H9 (cell line): ENCODE measurements at regions not wholly inside any gene's neighbourhood (a gene's known extent, or its start where the extent isn't known, plus 50 kb on each side); places are given as distances from the start of the nearest gene placed in this dataset.

ENCODE experiments used
- DNase-seq: peaks from one replicate; pipeline ENCODE4 v3.0.0-alpha.2; 2017
- H2AFZ ChIP-seq: one replicate; pipeline ENCODE4 v1.6.1; 2013; ENCODE audit warnings: mild to moderate bottlenecking, low read length, control low read depth, moderate library complexity
- H2AK5ac ChIP-seq: 2 replicates; pipeline ENCODE4 v1.6.1; 2013; ENCODE audit warnings: low read length, control low read depth, mixed read lengths; ENCODE audit not compliant: insufficient read length
- H2BK120ac ChIP-seq: one replicate; pipeline ENCODE4 v1.6.1; 2013; ENCODE audit warnings: low read depth, mild to moderate bottlenecking, low read length, control low read depth, inconsistent platforms; ENCODE audit not compliant: poor library complexity, severe bottlenecking
- H2BK12ac ChIP-seq: 2 replicates; pipeline ENCODE4 v1.6.1; 2013; ENCODE audit warnings: low read length, control low read depth, mixed read lengths, low read depth; ENCODE audit not compliant: insufficient read length
- H2BK15ac ChIP-seq: 2 replicates; pipeline ENCODE4 v1.6.1; 2013; ENCODE audit warnings: low read depth, low read length, control low read depth
- H2BK20ac ChIP-seq: one replicate; pipeline ENCODE4 v1.6.1; 2013; ENCODE audit warnings: low read depth, mild to moderate bottlenecking, low read length, control low read depth, inconsistent platforms; ENCODE audit not compliant: poor library complexity, severe bottlenecking
- H2BK5ac ChIP-seq: 2 replicates; pipeline ENCODE4 v1.6.1; 2013; ENCODE audit warnings: low read length, control low read depth, mixed read lengths; ENCODE audit not compliant: insufficient read length
- H3K14ac ChIP-seq: 2 replicates; pipeline ENCODE4 v1.6.1; 2013; ENCODE audit warnings: low read length, control low read depth; ENCODE audit not compliant: insufficient read depth
- H3K18ac ChIP-seq: 2 replicates; pipeline ENCODE4 v1.6.1; 2013; ENCODE audit warnings: low read depth, mild to moderate bottlenecking, mixed read lengths, low read length, control low read depth; ENCODE audit not compliant: insufficient read length
- H3K23ac ChIP-seq: 2 replicates; pipeline ENCODE4 v1.6.1; 2013; ENCODE audit warnings: low read length, control low read depth, mixed read lengths, low read depth; ENCODE audit not compliant: insufficient read length
- H3K23me2 ChIP-seq: 2 replicates; pipeline ENCODE4 v1.6.1; 2013; ENCODE audit warnings: low read depth, mild to moderate bottlenecking, mixed read lengths, low read length, control low read depth; ENCODE audit not compliant: insufficient read length, poor library complexity, severe bottlenecking
- H3K27ac ChIP-seq: 2 replicates; pipeline ENCODE4 v1.5.1; 2013; ENCODE audit warnings: low read length, control low read depth, mixed read lengths, low read depth; ENCODE audit not compliant: insufficient read length
- H3K27me3 ChIP-seq: 2 replicates; pipeline ENCODE4 v1.6.1; 2013; ENCODE audit warnings: low read length, control low read depth, inconsistent platforms; ENCODE audit not compliant: insufficient read depth
- H3K4ac ChIP-seq: 2 replicates; pipeline ENCODE4 v1.6.1; 2013; ENCODE audit warnings: low read depth, mild to moderate bottlenecking, control low read depth, inconsistent platforms, low read length, moderate library complexity
- H3K4me1 ChIP-seq: 2 replicates; pipeline ENCODE4 v1.6.1; 2013; ENCODE audit warnings: low read length, control low read depth, inconsistent platforms; ENCODE audit not compliant: insufficient read depth
- H3K4me2 ChIP-seq: 2 replicates; pipeline ENCODE4 v1.6.1; 2013; ENCODE audit warnings: low read length, control low read depth, mixed read lengths; ENCODE audit not compliant: insufficient read length, insufficient read depth
- H3K56ac ChIP-seq: 2 replicates; pipeline ENCODE4 v1.6.1; 2013; ENCODE audit warnings: low read depth, mild to moderate bottlenecking, mixed read lengths, low read length, control low read depth; ENCODE audit not compliant: insufficient read length
- H3K79me1 ChIP-seq: 2 replicates; pipeline ENCODE4 v1.6.1; 2013; ENCODE audit warnings: low read depth, mild to moderate bottlenecking, moderate library complexity, low read length, control low read depth, inconsistent platforms; ENCODE audit not compliant: insufficient read depth, poor library complexity, severe bottlenecking
- H3K79me2 ChIP-seq: 2 replicates; pipeline ENCODE4 v1.6.1; 2013; ENCODE audit warnings: low read length, control low read depth, inconsistent platforms; ENCODE audit not compliant: insufficient read depth
- H3K9ac ChIP-seq: 2 replicates; pipeline ENCODE4 v1.6.1; 2013; ENCODE audit warnings: low read length, control low read depth, mixed read lengths; ENCODE audit not compliant: insufficient read length; ENCODE audit errors: extremely low read depth
- H3K9me3 ChIP-seq: one replicate; pipeline ENCODE4 v1.6.1; 2013; ENCODE audit warnings: low read depth, low read length, inconsistent platforms; ENCODE audit not compliant: control insufficient read depth
- H3T11ph ChIP-seq: one replicate; pipeline ENCODE4 v1.6.1; 2013; ENCODE audit warnings: mild to moderate bottlenecking, low read length, control low read depth, inconsistent platforms
- H4K20me1 ChIP-seq: one replicate; pipeline ENCODE4 v1.6.1; 2013; ENCODE audit not compliant: control insufficient read depth, insufficient read length, insufficient read depth
- H4K5ac ChIP-seq: 2 replicates; pipeline ENCODE4 v1.6.1; 2013; ENCODE audit warnings: low read depth, mild to moderate bottlenecking, mixed read lengths, low read length, control low read depth; ENCODE audit not compliant: insufficient read length
- H4K8ac ChIP-seq: replicated peaks from 2 replicates; pipeline ENCODE4 v1.6.1; 2013; ENCODE audit warnings: low read length, control low read depth, mixed read lengths, low read depth; ENCODE audit not compliant: insufficient read length
- H4K91ac ChIP-seq: 2 replicates; pipeline ENCODE4 v1.6.1; 2013; ENCODE audit warnings: low read depth, mild to moderate bottlenecking, moderate library complexity, mixed read lengths, low read length, control low read depth; ENCODE audit not compliant: insufficient read length
- H3K27ac Mint-ChIP-seq, 3 experiments: 2 replicates in 2 of 3; 3 replicates in 1 of 3; pipeline ENCODE4 v1.8.0; 2020 to 2021; ENCODE audit warnings: mixed read lengths in 3 of 3, mild to moderate bottlenecking in 1 of 3, moderate library complexity in 1 of 3
- H3K27me3 Mint-ChIP-seq: 2 replicates; pipeline ENCODE4 v1.8.0; 2021; ENCODE audit warnings: low read depth, mild to moderate bottlenecking, moderate library complexity, mixed read lengths
- H3K36me3 Mint-ChIP-seq, 3 experiments: 2 replicates in 2 of 3; 3 replicates in 1 of 3; pipeline ENCODE4 v1.8.0; 2020 to 2021; ENCODE audit warnings: low read depth in 3 of 3, mixed read lengths in 3 of 3; ENCODE audit not compliant: insufficient read depth in 1 of 3
- H3K4me1 Mint-ChIP-seq, 2 experiments: 2 replicates each; pipeline ENCODE4 v1.8.0; 2020; ENCODE audit warnings: mixed read lengths in 2 of 2
- H3K4me3 Mint-ChIP-seq, 2 experiments: 2 replicates in 1 of 2; 3 replicates in 1 of 2; pipeline ENCODE4 v1.8.0; 2020 to 2021; ENCODE audit warnings: mild to moderate bottlenecking in 2 of 2, mixed read lengths in 2 of 2, moderate library complexity in 1 of 2
- H3K9me3 Mint-ChIP-seq, 2 experiments: 2 replicates in 1 of 2; 3 replicates in 1 of 2; pipeline ENCODE4 v1.8.0; 2020; ENCODE audit warnings: mild to moderate bottlenecking in 2 of 2, mixed read lengths in 2 of 2, moderate library complexity in 1 of 2
- CTCF ChIP-seq: fragments of 200-600 bp; sonication (generic); conservative IDR thresholded peaks from 3 replicates; pipeline ENCODE4 v1.8.0; 2021; ENCODE audit warnings: antibody characterized with exemption, mild to moderate bottlenecking
- WGBS: extraction: QIAGEN DNeasy Blood & Tissue Kit; methylation state at CpG from one replicate; pipeline ENCODE4 v1.1.7; 2013; ENCODE audit warnings: missing lambda C conversion rate, low lambda C conversion rate, mixed read lengths; ENCODE audit not compliant: insufficient read length; ENCODE audit errors: extremely low coverage; 5-methylcytosine and 5-hydroxymethylcytosine counted together

- no peak for DNase-seq
- Histone ChIP-seq H3K4ac (no peak overlapping the region), H4K20me1 (no peaks in the 10 kb centered on the region), H2BK12ac (no peak overlapping the region), H2BK15ac (no peak overlapping the region), H2BK5ac (no peak overlapping the region), H3K4me2 (no peak overlapping the region), H4K8ac (no peak overlapping the region), H4K5ac (no peak overlapping the region), H3K9ac (no peak overlapping the region), H2AFZ (no peak overlapping the region), H3K23me2 (no peaks in the 10 kb centered on the region), H3K56ac (no peak overlapping the region), H3T11ph (no peak overlapping the region), H3K9me3 (no peaks in the 10 kb centered on the region), H3K18ac (no peak overlapping the region), H2BK120ac (no peak overlapping the region), H4K91ac (no peak overlapping the region), H3K79me2 (no peaks in the 10 kb centered on the region), H3K14ac (no peak overlapping the region), H2BK20ac (peak overlapping the region; percentile 90), H3K4me1 (no peaks in the 10 kb centered on the region), H3K27me3 (no peaks in the 10 kb centered on the region), H3K27ac (no peak overlapping the region), H3K79me1 (no peaks in the 10 kb centered on the region), H3K23ac (no peak overlapping the region), H2AK5ac (no peak overlapping the region)
- Mint-ChIP-seq H3K4me3 (no peak overlapping the region), H3K27me3 (no peaks in the 10 kb centered on the region; the same call in none of the 2 replicates), H3K27ac (no peak overlapping the region; a peak in 1 of 7 replicates), H3K4me1 (peaks cover 22% of the 10 kb centered on the region in 2 experiments), H3K36me3 (no peaks in the 10 kb centered on the region), H3K9me3 (no peaks in the 10 kb centered on the region; a peak in 1 of 5 replicates)
- no CpG with 5 or more reads among the region's 4 CpGs for WGBS
- no peak for TF ChIP-seq CTCF
These were observed 164.7 kb upstream of the KLF12 start for GRCh38 chr13:74298923-74299322.
